Activated CD4-positive, alpha-beta T cell treated with anti-CD3 and anti-CD28 coated beads, Interleukin-2, amount 10 ng/mL, durations not matched to agents 7 days and 5 days (primary cell): ENCODE measurements at regions not wholly inside any gene's neighbourhood (a gene's known extent, or its start where the extent isn't known, plus 50 kb on each side); places are given as distances from the start of the nearest gene placed in this dataset.
A peak's percentile ranks its signal among the peaks of the same experiment; 100 is the strongest.
"Not testable (repeated sequence)": the region's sequence is repeated elsewhere in the genome, so short reads cannot be mapped to it uniquely, and the experiment has no call there.

Experiments
- CTCF ChIA-PET: fragments of 350-600 bp; sonication (Branson Sonifier 250); formaldehyde crosslinking; loops from one replicate; lab custom pipeline; 2021; ENCODE audit warnings: antibody characterized with exemption; lab: Charles Lee
- POLR2A ChIA-PET: fragments of 350-600 bp; sonication (Branson Sonifier 250); formaldehyde crosslinking; loops from one replicate; lab custom pipeline; 2021; ENCODE audit warnings: antibody characterized with exemption; lab: Charles Lee
- DNase-seq: peaks from one replicate; pipeline ENCODE4 v3.0.0-alpha.2; 2020
- H3K27ac Mint-ChIP-seq: one replicate; pipeline ENCODE4 v1.8.0; 2021; ENCODE audit warnings: mild to moderate bottlenecking, moderate library complexity, mixed read lengths
- H3K27me3 Mint-ChIP-seq: one replicate; pipeline ENCODE4 v1.8.0; 2021; ENCODE audit warnings: mixed read lengths
- H3K36me3 Mint-ChIP-seq: one replicate; pipeline ENCODE4 v1.8.0; 2021; ENCODE audit warnings: low read depth, mixed read lengths
- H3K4me1 Mint-ChIP-seq: one replicate; pipeline ENCODE4 v1.8.0; 2021; ENCODE audit warnings: mixed read lengths
- H3K4me3 Mint-ChIP-seq: one replicate; pipeline ENCODE4 v1.8.0; 2021; ENCODE audit warnings: mild to moderate bottlenecking, moderate library complexity, mixed read lengths
- H3K9me3 Mint-ChIP-seq: one replicate; pipeline ENCODE4 v1.8.0; 2021; ENCODE audit warnings: mixed read lengths

- Mint-ChIP-seq H3K4me1 (peaks cover 23% of the 10 kb centered on the region), H3K27ac (peak overlapping the region; percentile 42)
- POLR2A ChIA-PET, DNase-seq, CTCF ChIA-PET, H3K36me3 Mint-ChIP-seq, H3K9me3 Mint-ChIP-seq, H3K4me3 Mint-ChIP-seq, H3K27me3 Mint-ChIP-seq: not testable (repeated sequence)
Measured at GRCh38 chr1:121080197-121080903, 103.8 kb downstream of the FAM72B start.

GRCh38 chr1:121080904-121081264 is 103.3 kb downstream of the FAM72B start:
- H3K27ac Mint-ChIP-seq, CTCF ChIA-PET, H3K27me3 Mint-ChIP-seq: not testable (repeated sequence)

DNA sequence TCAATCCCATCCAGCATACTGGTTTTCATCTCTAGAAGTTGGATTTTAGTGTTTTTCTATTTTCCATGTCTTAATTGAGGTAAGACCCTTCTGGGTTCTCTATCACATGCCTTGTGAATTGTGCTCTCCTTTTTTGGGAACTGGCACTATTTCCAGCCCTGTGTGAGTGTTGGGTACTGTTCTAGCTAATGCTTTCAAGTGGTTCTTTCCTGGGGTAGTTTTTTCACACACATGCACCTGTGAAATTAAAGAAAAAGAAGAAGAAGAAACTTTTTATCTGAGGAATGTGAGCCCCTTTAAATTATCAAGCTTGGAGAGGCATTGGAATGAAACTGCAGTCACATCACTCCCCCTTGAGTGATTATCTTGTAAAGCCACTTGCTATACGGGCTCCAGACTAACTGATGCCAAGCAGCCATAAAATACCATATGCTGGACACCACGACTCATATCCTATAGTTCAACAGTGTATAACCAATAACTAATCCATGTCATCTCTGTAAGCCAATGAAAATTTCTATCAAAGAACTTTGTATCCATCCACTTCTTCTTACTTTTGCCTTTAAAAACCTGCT is 102.4 kb downstream of the FAM72B start:
- CTCF ChIA-PET, POLR2A ChIA-PET, H3K4me3 Mint-ChIP-seq, H3K36me3 Mint-ChIP-seq, H3K27me3 Mint-ChIP-seq, H3K9me3 Mint-ChIP-seq, DNase-seq, H3K27ac Mint-ChIP-seq: not testable (repeated sequence)
- peaks cover 21% of the 10 kb centered on the region for H3K4me1 Mint-ChIP-seq

More at GRCh38 chr1:121080904-121081264, 103.3 kb downstream of the FAM72B start:
- H3K9me3 Mint-ChIP-seq, DNase-seq, H3K36me3 Mint-ChIP-seq, POLR2A ChIA-PET, H3K4me3 Mint-ChIP-seq: not testable (repeated sequence)
- peaks cover 23% of the 10 kb centered on the region for H3K4me1 Mint-ChIP-seq

DNA sequence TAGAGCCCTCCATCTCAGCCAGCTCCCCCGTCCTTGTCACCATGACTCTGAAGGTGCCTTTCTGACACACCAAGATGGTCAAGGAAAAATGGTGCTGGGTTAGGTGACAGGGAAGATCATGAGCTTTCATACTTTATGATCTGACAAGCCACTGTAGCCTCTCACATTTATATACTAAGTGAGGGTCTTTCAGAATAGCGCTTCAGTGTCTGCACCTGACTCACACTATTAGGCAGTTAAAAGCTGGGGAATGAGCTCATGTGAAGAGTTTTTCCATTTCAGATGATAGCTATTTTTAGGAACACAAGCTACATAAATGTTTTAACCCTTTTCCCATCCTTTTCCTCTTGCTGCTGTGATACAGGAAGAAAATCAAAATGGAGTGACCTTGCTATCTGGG is 101.1 kb downstream of the FAM72B start:
- CTCF ChIA-PET, H3K27ac Mint-ChIP-seq, H3K27me3 Mint-ChIP-seq, H3K36me3 Mint-ChIP-seq, H3K9me3 Mint-ChIP-seq, DNase-seq, POLR2A ChIA-PET, H3K4me3 Mint-ChIP-seq: not testable (repeated sequence)
- peaks cover 22% of the 10 kb centered on the region for H3K4me1 Mint-ChIP-seq

DNA sequence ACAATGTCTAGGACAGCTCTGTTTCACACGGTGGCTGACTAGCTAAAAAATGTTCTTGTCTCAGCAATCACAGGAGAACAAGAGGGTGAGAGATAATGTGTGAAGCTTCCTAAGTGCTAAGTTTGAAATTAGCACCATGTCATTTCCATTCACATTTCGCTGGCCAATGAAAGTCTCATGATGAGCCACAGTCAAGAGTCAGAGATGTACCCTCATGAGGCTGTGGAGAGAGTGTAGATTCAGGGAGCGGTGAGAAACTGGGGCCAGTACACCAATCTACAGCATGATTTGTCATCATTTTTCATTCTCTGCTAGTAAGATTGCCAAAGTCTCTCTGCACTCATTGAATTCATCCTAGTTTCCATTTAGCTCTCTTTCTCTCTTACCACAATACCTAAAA is 97.9 kb downstream of the FAM72B start:
- POLR2A ChIA-PET, H3K9me3 Mint-ChIP-seq, H3K27me3 Mint-ChIP-seq, H3K27ac Mint-ChIP-seq, H3K36me3 Mint-ChIP-seq, DNase-seq, CTCF ChIA-PET, H3K4me3 Mint-ChIP-seq, H3K4me1 Mint-ChIP-seq: not testable (repeated sequence)

DNA sequence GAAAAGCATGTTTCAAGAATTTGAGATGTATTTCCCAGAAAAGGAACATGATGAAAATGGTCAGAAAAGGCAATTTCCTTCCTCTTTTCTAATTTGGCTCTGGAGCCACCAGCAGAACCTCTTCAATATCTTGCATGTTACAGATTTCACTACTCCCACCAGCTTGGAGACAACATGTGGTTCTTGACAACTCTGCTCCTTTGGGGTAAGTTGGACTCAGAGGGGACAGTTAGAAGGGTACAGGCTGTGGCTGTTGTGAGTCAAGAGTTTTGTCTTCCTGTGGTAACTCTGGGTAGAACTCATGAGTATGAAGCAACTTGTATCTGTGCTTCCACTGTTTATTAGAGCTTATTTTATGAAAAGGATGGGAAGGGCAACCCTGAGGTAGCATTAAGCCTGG is 96.9 kb downstream of the FAM72B start:
- H3K36me3 Mint-ChIP-seq, DNase-seq, H3K4me3 Mint-ChIP-seq, H3K9me3 Mint-ChIP-seq, POLR2A ChIA-PET, CTCF ChIA-PET, H3K27me3 Mint-ChIP-seq, H3K4me1 Mint-ChIP-seq, H3K27ac Mint-ChIP-seq: not testable (repeated sequence)

DNA sequence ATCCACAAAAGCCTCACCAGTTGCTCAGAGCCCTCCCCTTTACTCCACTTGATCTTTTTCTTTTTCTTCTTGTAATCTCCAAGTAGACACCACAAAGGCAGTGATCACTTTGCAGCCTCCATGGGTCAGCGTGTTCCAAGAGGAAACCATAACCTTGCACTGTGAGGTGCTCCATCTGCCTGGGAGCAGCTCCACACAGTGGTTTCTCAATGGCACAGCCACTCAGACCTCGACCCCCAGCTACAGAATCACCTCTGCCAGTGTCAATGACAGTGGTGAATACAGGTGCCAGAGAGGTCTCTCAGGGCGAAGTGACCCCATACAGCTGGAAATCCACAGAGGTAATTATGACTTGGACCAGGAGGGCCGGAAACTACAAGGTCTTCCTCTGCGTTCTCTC is 95.6 kb downstream of the FAM72B start:
- H3K4me1 Mint-ChIP-seq, DNase-seq, H3K27me3 Mint-ChIP-seq, POLR2A ChIA-PET, CTCF ChIA-PET, H3K9me3 Mint-ChIP-seq, H3K4me3 Mint-ChIP-seq, H3K27ac Mint-ChIP-seq, H3K36me3 Mint-ChIP-seq: not testable (repeated sequence)

DNA sequence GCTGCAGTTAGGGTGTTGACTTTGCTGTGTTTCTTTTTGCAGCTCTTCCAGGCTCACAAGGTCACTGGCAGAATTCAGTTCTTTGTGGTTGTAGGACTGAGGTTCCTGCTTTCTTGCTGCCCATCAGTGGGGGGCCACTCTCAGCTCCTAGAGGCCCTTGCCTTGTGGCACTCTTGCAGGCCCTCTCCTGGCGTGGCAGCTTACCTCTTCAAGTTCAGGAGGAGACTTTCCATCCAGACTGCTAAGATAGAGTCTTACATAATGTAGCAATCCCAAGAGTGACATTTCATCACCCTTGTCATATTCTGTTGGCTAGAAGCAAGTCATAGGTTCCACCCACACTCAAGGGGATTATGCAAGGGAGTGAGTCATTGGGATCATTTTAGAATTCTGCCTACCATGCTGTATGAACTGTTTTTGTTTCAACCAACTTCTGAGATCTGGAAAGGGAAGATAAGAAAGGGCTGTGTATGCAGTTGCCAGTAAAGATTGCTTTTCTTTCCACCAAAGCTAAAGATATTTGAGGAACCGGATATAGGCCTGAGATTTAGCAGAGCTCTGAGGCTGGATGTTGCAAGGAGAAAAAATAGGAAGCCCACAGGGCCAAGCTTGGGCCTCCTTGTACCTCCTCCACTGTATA is 91.7 kb downstream of the FAM72B start:
- H3K4me1 Mint-ChIP-seq, DNase-seq, H3K27me3 Mint-ChIP-seq, H3K9me3 Mint-ChIP-seq, H3K36me3 Mint-ChIP-seq, POLR2A ChIA-PET, H3K27ac Mint-ChIP-seq, CTCF ChIA-PET, H3K4me3 Mint-ChIP-seq: not testable (repeated sequence)

DNA sequence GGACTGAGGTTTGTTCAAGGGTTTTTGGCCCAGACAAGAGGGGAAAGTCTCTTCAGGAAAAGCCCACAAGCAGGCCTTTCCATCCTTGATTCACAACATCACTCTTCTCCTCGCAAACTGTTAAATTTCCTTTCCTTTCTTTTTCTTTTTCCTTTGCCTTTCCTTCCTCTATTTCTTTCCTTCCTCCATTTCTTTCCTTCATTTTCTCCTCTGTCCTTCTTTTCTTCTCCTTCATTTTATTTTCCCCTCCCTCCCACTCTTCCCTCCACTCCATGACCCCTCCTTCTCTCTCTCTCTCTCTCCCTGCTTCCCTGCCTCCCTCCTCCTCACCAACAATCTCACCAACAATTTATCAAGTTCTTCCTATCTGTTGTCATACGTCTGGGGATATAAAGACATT is 89.1 kb downstream of the FAM72B start:
- POLR2A ChIA-PET, CTCF ChIA-PET, H3K4me3 Mint-ChIP-seq, H3K27me3 Mint-ChIP-seq, H3K27ac Mint-ChIP-seq, H3K36me3 Mint-ChIP-seq, H3K9me3 Mint-ChIP-seq, H3K4me1 Mint-ChIP-seq, DNase-seq: not testable (repeated sequence)

- H3K36me3 Mint-ChIP-seq, result not testable (repeated sequence)
Measured at GRCh38 chr1:121097127-121097866, 86.8 kb downstream of the FAM72B start.

GRCh38 chr1:121097867-121098215 is 86.3 kb downstream of the FAM72B start:
- H3K4me1 Mint-ChIP-seq, H3K36me3 Mint-ChIP-seq, DNase-seq, CTCF ChIA-PET, H3K4me3 Mint-ChIP-seq, POLR2A ChIA-PET, H3K27me3 Mint-ChIP-seq, H3K9me3 Mint-ChIP-seq, H3K27ac Mint-ChIP-seq: not testable (repeated sequence)

More at GRCh38 chr1:121097127-121097866, 86.8 kb downstream of the FAM72B start:
- H3K4me1 Mint-ChIP-seq, H3K27me3 Mint-ChIP-seq, POLR2A ChIA-PET, H3K9me3 Mint-ChIP-seq, CTCF ChIA-PET, H3K27ac Mint-ChIP-seq: not testable (repeated sequence)
- DNase-seq, result peak; percentile 81
- peak overlapping the region; percentile 62 for H3K4me3 Mint-ChIP-seq

GRCh38 chr1:121109025-121109424 is 75.1 kb downstream of the FAM72B start:
- H3K36me3 Mint-ChIP-seq, H3K27ac Mint-ChIP-seq, H3K4me1 Mint-ChIP-seq, POLR2A ChIA-PET, CTCF ChIA-PET, H3K9me3 Mint-ChIP-seq, DNase-seq, H3K4me3 Mint-ChIP-seq, H3K27me3 Mint-ChIP-seq: not testable (repeated sequence)

DNA sequence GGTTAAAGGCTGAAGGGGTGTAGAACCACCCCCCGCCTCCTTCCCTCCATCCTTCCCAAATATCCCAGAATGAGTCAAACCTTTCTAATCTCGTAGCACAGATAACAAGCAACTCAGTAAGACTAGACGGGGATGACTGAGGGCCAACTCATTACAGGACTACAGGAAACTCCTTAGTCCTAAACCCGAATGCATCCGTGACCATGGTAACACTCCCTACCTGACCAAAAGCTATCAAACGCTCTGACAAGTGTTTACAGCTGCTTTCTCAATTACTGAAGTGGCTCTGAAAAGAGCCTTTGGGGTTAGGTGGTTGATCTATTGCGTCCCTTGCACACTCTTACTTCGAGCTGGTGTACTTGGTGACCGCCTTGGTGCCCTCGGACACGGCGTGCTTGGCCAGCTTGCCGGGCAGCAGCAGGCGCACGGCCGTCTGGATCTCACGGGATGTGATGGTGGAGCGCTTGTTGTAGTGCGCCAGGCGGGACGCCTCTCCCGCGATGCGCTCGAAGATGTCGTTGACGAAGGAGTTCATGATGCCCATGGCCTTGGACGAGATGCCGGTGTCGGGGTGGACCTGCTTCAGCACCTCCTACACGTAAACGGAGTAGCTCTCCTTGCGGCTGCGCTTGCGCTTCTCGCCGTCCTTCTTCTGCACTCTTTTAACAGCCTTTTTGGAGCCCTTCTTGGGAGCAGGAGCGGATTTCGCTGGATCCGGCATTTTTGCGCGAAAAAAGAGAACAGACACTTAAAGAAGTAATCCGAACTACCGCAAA is 67.4 kb downstream of the FAM72B start:
- H3K4me3 Mint-ChIP-seq, H3K4me1 Mint-ChIP-seq, H3K27ac Mint-ChIP-seq, H3K9me3 Mint-ChIP-seq, H3K36me3 Mint-ChIP-seq, DNase-seq, H3K27me3 Mint-ChIP-seq, CTCF ChIA-PET, POLR2A ChIA-PET: not testable (repeated sequence)
